Epithelial cell of prostate (primary cell): ENCODE measurements at regions not wholly inside any gene's neighbourhood (a gene's known extent, or its start where the extent isn't known, plus 50 kb on each side); places are given as distances from the start of the nearest gene placed in this dataset.
"Not testable (repeated sequence)": the region's sequence is repeated elsewhere in the genome, so short reads cannot be mapped to it uniquely, and the experiment has no call there.

Source experiments
- DNase-seq: peaks from one replicate; pipeline ENCODE4 v3.0.0-alpha.2; 2011; ENCODE audit warnings: low read depth, low spot score
- H3K27ac ChIP-seq: fragments of 450-650 bp; 2 replicates; pipeline ENCODE4 v1.5.1; 2017; ENCODE audit warnings: mild to moderate bottlenecking

- no peak overlapping the region for H3K27ac ChIP-seq
- DNase-seq, result no peak
Measured at GRCh38 chr9:86639899-86640379, 285.7 kb upstream of the TUT7 start.

GRCh38 chr9:86639287-86639686, 285.1 kb upstream of the TUT7 start:
- no peak overlapping the region for H3K27ac ChIP-seq
- DNase-seq, result no peak

DNA sequence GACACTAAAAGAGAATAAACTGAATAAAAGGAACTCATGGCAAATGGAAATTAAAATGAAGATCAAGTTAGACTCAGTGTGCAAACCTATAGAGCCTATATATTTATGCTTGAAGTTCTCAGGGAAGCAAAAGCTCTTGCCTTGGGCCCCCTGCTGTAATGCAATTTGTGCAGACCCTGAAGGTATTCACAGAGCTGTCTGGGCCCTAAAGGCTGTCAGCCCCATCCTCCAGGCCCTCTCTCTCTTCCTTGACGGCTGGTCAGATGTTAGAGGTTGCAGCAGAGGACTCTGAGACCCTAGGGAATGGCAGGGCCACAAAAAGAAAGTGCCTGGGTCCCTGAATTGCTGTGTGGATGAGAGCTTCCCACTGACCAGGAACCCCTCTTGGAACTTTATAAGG, 283.9 kb upstream of the TUT7 start:
- no peak for DNase-seq
- no peak overlapping the region for H3K27ac ChIP-seq

GRCh38 chr9:86637515-86637914, 283.3 kb upstream of the TUT7 start:
- DNase-seq, result no peak

GRCh38 chr9:86636519-86636918, 282.3 kb upstream of the TUT7 start:
- H3K27ac ChIP-seq, result no peak overlapping the region

More at GRCh38 chr9:86637515-86637914, 283.3 kb upstream of the TUT7 start:
- no peak overlapping the region for H3K27ac ChIP-seq

DNA sequence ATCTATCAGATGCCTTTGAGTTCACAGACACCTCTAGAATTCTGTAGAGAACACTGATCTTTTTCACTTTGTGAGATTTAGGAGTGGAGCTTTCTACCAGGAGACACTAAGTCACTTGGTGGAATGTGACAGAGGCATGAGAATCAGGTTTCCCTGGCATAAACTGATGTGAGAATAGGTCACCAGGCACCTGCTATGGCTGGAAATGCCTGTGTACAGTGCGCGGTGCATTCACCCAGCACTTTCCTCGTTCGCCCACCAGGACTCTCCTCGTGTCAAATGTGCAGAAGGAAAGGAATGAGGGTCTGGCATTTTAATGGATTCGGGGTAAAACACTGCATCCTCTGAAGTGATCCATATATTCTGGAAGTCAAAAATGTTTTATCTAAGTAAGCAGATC, 281.8 kb upstream of the TUT7 start:
- DNase-seq, result no peak
- no peak overlapping the region for H3K27ac ChIP-seq

More at GRCh38 chr9:86636519-86636918, 282.3 kb upstream of the TUT7 start:
- no peak for DNase-seq

- no peak for DNase-seq
- H3K27ac ChIP-seq, result no peak overlapping the region
Measured at GRCh38 chr9:86634501-86634900, 280.3 kb upstream of the TUT7 start.

DNA sequence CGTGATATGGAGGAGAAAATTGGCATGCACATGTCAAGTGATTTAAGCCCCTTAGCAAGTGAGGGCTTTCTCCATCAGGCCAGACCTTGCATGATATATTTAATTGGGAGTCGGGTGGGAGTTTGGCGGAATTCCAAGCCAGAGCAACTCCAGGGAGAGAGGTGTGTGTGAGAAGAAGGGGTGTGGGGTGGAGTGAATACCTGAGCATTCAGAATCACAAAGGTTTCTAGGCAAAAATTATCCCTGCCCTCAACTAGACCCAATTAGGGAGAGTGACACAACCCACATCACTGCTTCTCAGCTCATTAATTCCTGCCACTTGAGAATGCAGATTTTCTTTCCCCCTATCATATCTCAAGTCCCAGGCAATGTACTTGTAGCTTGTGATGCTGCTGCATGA, 279.7 kb upstream of the TUT7 start:
- no peak for DNase-seq

DNA sequence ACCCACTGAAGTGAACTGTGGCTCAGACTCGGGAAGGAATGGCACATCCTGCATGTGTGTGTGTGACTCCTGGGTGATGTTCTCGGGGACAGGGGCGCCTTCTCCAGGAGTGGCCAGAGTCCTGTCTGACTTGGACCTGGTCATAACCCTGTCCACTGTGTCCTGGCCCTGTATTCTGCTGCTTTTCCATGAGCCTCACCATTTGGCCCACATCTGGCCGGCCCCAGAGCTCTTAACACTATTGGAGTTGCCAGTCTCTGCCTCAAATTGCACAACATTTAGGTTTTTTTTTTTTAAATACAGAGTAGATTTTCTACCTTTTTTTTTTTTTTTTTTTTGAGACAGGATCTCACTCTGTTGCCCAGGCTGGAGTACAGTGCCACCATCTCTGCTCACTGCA, 278.3 kb upstream of the TUT7 start:
- DNase-seq, result no peak
- H3K27ac ChIP-seq, result no peak overlapping the region

More for the DNA sequence above, 279.7 kb upstream of the TUT7 start:
- H3K27ac ChIP-seq, result no peak overlapping the region

DNA sequence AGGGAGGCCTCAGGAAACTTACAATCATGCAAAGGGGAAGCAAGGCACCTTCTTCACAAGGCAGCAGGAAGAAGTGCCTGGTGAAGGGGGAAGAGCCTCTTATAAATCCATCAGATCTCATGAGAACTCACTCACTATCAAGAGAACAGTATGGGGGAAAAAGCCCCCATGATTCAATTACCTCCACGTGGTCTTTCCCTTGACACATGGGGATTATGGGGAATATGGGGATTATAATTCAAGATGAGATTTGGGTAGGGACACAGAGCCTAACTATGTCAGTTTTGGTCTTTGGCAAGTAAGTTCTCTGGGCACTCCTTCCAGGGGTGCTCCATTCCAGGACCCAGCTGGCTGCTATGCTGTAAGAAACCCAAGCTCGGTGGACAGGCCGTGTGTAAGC, 275.3 kb upstream of the TUT7 start:
- no peak for DNase-seq
- no peak overlapping the region for H3K27ac ChIP-seq

GRCh38 chr9:86626802-86627201, 272.6 kb upstream of the TUT7 start:
- DNase-seq, result no peak
- H3K27ac ChIP-seq, result no peak overlapping the region

DNA sequence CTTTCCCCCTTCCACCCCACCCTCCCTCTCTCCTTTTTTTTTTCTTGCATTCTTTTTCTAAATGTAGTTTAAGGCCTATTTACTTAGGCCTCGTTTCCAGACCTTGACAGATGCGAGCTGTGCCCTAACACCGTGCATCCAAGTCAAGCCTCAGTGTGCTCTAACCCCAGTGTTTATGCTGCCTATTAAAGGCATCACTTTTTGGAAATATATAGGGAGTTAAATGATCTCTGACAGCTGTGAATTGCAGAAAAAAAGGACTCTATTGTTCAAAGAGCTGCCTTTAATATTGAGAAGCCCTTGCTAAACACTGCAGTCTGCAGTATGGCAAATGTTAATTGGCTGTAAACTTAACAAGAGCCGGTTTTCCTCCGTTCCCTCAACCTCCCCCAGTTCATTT, 270.4 kb upstream of the TUT7 start:
- DNase-seq, result no peak
- no peak overlapping the region for H3K27ac ChIP-seq

GRCh38 chr9:86614871-86615849, 260.9 kb upstream of the TUT7 start:
- DNase-seq, result no peak

GRCh38 chr9:86613943-86614342, 259.7 kb upstream of the TUT7 start:
- H3K27ac ChIP-seq, result no peak overlapping the region
- DNase-seq, result no peak

More at GRCh38 chr9:86614871-86615849, 260.9 kb upstream of the TUT7 start:
- no peak overlapping the region for H3K27ac ChIP-seq

DNA sequence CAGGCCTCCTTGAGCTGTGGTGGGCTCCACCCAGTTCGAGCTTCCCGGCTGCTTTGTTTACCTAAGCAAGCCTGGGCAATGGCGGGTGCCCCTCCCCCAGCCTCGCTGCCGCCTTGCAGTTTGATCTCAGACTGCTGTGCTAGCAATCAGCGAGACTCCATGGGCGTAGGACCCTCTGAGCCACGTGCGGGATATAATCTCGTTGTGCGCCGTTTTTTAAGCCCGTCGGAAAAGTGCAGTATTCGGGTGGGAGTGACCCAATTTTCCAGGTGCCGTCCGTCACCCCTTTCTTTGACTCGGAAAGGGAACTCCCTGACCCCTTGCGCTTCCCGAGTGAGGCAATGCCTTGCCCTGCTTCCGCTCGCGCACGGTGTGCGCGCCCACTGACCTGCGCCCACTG, 257.3 kb upstream of the TUT7 start:
- DNase-seq, H3K27ac ChIP-seq: not testable (repeated sequence)

DNA sequence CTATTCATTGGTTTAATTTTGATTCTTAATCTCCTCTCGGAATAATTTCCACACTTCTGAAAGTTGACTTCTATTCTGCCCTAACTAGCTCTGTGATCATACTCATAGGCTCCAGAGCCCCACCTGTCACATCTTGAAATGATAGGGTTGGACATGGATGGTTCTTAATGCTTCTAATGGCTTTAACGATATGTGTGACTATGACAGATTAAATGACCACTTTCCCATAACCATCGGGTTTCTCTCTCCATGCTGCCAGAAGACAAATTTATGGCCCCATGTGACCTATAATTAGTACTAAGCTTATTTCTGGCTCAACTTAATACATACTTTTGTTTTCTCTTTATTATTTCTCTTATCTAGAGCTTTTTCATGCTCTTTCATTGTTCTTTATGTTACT, 251.1 kb upstream of the TUT7 start:
- DNase-seq, result no peak
- H3K27ac ChIP-seq, result no peak overlapping the region

GRCh38 chr9:86604741-86605140, 250.5 kb upstream of the TUT7 start:
- H3K27ac ChIP-seq, result no peak overlapping the region
- no peak for DNase-seq

DNA sequence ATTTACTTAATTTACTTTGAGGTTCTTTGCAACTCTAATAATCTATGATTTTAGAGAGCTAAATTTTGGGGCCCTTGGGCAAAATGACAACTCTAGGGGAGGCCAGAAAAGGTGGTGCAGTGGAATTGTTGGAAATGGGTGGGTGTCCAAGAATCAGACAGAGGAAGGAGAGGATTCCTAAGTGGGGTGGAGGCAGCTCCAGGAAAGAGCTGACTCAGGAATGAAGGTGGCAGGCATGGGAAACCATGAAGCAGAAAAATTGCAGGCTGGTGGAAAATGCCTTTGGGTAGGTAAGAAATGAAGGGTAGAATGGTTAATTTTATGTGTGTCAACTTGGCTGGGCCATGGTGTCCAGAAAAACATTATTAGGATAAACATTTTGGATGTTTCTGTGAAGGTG, 248.5 kb upstream of the TUT7 start:
- DNase-seq, result no peak
- H3K27ac ChIP-seq, result no peak overlapping the region

DNA sequence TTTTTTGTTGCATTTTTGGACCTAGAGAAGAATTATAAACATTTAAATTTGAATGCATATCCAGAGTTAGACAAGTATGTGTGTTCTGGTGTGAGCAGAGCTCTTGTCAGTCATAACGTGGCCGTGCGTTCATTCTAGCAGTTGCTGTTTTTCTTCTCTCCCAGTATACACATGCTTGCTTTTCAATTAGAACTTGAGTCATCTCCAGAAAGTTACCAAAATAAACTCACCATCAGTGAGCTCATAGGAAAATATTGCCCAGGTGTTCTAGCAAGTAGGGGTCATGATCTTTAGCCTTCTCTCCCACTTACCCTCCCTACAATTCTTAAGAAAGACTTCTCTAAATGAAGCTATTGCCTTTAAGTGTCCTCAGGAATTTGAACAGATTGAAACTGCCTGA, 247.5 kb upstream of the TUT7 start:
- H3K27ac ChIP-seq, result no peak overlapping the region
- DNase-seq, result no peak

GRCh38 chr9:86600977-86601376, 246.8 kb upstream of the TUT7 start:
- H3K27ac ChIP-seq, result no peak overlapping the region
- DNase-seq, result no peak

- no peak overlapping the region for H3K27ac ChIP-seq
- no peak for DNase-seq
Measured at GRCh38 chr9:86600291-86600690, 246.1 kb upstream of the TUT7 start.

GRCh38 chr9:86599561-86599960, 245.4 kb upstream of the TUT7 start:
- no peak for DNase-seq
- no peak overlapping the region for H3K27ac ChIP-seq
